BE2C (cell line): ENCODE measurements at regions not wholly inside any gene's neighbourhood (a gene's known extent, or its start where the extent isn't known, plus 50 kb on each side); places are given as distances from the start of the nearest gene placed in this dataset.
A peak's percentile ranks its signal among the peaks of the same experiment; 100 is the strongest.

ENCODE experiments used
- DNase-seq: peaks from one replicate; pipeline ENCODE4 v3.0.0-alpha.2; 2020
- H3K27me3 ChIP-seq: fragments of 250-450 bp; sonication (Bioruptor Pico); 2 replicates; pipeline ENCODE4 v1.5.1; 2020; ENCODE audit warnings: mild to moderate bottlenecking
- H3K36me3 ChIP-seq: fragments of 250-450 bp; sonication (Bioruptor Pico); 2 replicates; pipeline ENCODE4 v1.5.1; 2020; ENCODE audit warnings: mild to moderate bottlenecking
- H3K4me1 ChIP-seq: fragments of 250-450 bp; sonication (Bioruptor Pico); 2 replicates; pipeline ENCODE4 v1.5.1; 2020
- H3K4me3 ChIP-seq: 2 replicates; pipeline ENCODE4 v1.5.1; 2011; ENCODE audit warnings: low read depth, low read length
- H3K9me3 ChIP-seq: fragments of 250-450 bp; sonication (Bioruptor Pico); 2 replicates; pipeline ENCODE4 v1.5.1; 2020
- TF ChIP-seq, protein P1 (sequence below): IDR thresholded peaks from 2 replicates; pipeline ENCODE4 v1.5.1; 2012; ENCODE audit warnings: mild to moderate bottlenecking, low read depth, low read length

DNA sequence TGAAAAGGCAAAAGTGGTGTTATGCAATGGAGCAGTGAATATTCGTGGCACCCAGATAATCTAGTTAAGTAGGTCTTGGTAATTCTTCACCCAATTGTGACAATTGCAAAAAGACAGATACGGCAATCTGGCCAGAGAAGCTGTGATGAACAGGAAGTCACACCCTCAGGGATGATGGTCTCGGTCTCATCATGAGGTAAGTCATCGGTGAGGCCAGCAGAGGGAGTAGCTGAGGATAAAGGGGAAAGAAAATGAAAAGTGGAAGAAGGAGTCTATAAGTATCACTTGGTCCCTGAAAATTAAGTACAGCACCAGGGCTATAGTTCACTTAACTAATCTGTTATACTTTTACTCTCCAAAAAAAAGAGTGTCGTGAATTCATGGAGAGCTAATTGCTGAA, 258.8 kb upstream of the NCAM2 start:
- H3K4me1 ChIP-seq: no peaks in the 10 kb centered on the region
- no peaks in the 10 kb centered on the region for H3K36me3 ChIP-seq
- H3K27me3 ChIP-seq: no peaks in the 10 kb centered on the region
- no peak overlapping the region for H3K4me3 ChIP-seq
- TF ChIP-seq, protein P1, sequence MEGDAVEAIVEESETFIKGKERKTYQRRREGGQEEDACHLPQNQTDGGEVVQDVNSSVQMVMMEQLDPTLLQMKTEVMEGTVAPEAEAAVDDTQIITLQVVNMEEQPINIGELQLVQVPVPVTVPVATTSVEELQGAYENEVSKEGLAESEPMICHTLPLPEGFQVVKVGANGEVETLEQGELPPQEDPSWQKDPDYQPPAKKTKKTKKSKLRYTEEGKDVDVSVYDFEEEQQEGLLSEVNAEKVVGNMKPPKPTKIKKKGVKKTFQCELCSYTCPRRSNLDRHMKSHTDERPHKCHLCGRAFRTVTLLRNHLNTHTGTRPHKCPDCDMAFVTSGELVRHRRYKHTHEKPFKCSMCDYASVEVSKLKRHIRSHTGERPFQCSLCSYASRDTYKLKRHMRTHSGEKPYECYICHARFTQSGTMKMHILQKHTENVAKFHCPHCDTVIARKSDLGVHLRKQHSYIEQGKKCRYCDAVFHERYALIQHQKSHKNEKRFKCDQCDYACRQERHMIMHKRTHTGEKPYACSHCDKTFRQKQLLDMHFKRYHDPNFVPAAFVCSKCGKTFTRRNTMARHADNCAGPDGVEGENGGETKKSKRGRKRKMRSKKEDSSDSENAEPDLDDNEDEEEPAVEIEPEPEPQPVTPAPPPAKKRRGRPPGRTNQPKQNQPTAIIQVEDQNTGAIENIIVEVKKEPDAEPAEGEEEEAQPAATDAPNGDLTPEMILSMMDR: peak; percentile 63
- peak; percentile 30 for DNase-seq
- no peaks in the 10 kb centered on the region for H3K9me3 ChIP-seq

DNA sequence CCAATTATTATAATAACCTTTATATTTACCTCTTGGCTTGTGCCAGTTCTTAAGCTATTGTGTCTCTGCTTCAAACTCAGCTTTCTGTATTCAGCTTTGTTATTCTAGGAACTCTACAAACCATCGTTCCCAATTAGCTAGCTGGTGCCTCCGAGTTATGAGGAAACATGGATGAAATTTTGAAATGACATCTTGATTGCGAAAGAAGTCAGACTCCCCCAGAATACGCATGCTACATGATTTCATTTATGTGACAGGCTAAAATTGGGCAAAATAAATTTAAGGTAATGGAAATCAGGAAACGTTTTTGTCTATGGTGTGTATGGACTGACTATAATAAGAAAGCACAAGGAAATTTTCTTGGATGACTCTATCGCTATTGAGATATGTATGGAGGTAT, 256.8 kb upstream of the NCAM2 start:
- H3K4me3 ChIP-seq: no peak overlapping the region
- TF ChIP-seq, protein P1: no peak
- H3K27me3 ChIP-seq: no peaks in the 10 kb centered on the region
- no peaks in the 10 kb centered on the region for H3K9me3 ChIP-seq
- no peaks in the 10 kb centered on the region for H3K4me1 ChIP-seq
- H3K36me3 ChIP-seq: no peaks in the 10 kb centered on the region
- no peak for DNase-seq

GRCh38 chr21:20760221-20760620, 238.0 kb upstream of the NCAM2 start:
- Histone ChIP-seq H3K36me3 (no peaks in the 10 kb centered on the region), H3K27me3 (no peaks in the 10 kb centered on the region), H3K9me3 (no peaks in the 10 kb centered on the region), H3K4me1 (no peaks in the 10 kb centered on the region), H3K4me3 (no peak overlapping the region)
- TF ChIP-seq, protein P1: no peak
- no peak for DNase-seq

GRCh38 chr21:20774737-20775136, 223.5 kb upstream of the NCAM2 start:
- no peaks in the 10 kb centered on the region for H3K4me1 ChIP-seq
- no peaks in the 10 kb centered on the region for H3K36me3 ChIP-seq
- H3K4me3 ChIP-seq: no peak overlapping the region
- no peaks in the 10 kb centered on the region for H3K27me3 ChIP-seq
- no peak for DNase-seq
- TF ChIP-seq, protein P1: no peak
- H3K9me3 ChIP-seq: no peaks in the 10 kb centered on the region; the same call in 1 of the 2 replicates

GRCh38 chr21:20779321-20779720, 218.9 kb upstream of the NCAM2 start:
- H3K4me1 ChIP-seq: no peaks in the 10 kb centered on the region
- no peak overlapping the region for H3K4me3 ChIP-seq
- no peak for DNase-seq
- no peaks in the 10 kb centered on the region for H3K9me3 ChIP-seq
- no peaks in the 10 kb centered on the region for H3K36me3 ChIP-seq
- no peaks in the 10 kb centered on the region for H3K27me3 ChIP-seq
- TF ChIP-seq, protein P1: no peak

- no peaks in the 10 kb centered on the region for H3K9me3 ChIP-seq
- no peaks in the 10 kb centered on the region for H3K36me3 ChIP-seq
- no peaks in the 10 kb centered on the region for H3K27me3 ChIP-seq
- no peak for DNase-seq
- H3K4me3 ChIP-seq: no peak overlapping the region
- TF ChIP-seq, protein P1: no peak
- no peaks in the 10 kb centered on the region for H3K4me1 ChIP-seq
These were observed 214.6 kb upstream of the NCAM2 start for GRCh38 chr21:20783611-20784010.
